Germinal center (tissue), 1 donor: ENCODE measurements at regions not wholly inside any gene's neighbourhood (a gene's known extent, or its start where the extent isn't known, plus 50 kb on each side); places are given as distances from the start of the nearest gene placed in this dataset.
"Not testable (repeated sequence)": the region's sequence is repeated elsewhere in the genome, so short reads cannot be mapped to it uniquely, and the experiment has no call there.

Experiments
- DNase-seq: peaks from one replicate; pipeline ENCODE4 v3.0.0; 2012; ENCODE audit warnings: mixed read lengths, low spot score

DNA sequence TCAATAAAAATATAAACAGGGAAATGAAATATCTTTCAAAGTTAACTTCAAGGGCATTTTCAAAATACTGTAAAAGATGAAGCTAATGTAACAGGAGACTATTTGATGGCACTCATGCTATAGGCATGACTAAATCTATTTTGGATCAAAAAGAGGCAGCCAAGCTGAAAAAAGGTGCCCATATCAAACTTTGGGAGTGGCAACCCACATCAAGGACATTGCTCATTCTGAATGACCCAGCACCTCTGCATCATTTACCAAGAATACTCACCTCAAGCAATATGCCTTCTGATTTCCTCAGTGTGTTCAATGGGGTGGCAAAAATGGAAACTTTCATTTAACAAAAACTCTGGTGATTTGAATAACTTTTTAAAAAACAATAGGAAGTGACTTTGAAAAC is 853.3 kb downstream of the TLE1 start:
- DNase-seq: no peak

- no peak for DNase-seq
These were observed 857.6 kb downstream of the TLE1 start for GRCh38 chr9:80831751-80832150.

GRCh38 chr9:80811656-80812055 is 877.7 kb downstream of the TLE1 start:
- no peak for DNase-seq

GRCh38 chr9:80811003-80811402 is 878.3 kb downstream of the TLE1 start:
- no peak for DNase-seq

DNA sequence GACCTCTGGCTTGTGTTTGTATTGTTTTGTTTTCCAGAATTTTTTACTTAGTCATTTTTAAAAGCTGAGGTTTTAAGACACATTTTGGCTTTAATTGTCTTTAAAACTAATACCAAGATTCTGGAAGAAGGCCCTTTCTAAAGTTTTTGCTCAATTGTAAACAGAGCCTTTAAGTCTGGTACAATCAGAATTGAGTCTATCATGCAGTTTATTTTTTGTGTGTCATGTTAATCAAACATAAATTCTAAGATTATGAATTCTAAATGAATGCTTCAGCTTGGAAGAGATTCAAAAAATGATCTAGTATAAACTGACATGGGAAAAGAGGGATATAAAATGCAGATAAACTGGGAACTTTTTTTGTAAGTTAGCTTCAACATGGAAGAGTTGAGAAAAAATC is 882.7 kb downstream of the TLE1 start:
- no peak for DNase-seq

- no peak for DNase-seq
These were observed 884.5 kb downstream of the TLE1 start for GRCh38 chr9:80804873-80805272.

DNA sequence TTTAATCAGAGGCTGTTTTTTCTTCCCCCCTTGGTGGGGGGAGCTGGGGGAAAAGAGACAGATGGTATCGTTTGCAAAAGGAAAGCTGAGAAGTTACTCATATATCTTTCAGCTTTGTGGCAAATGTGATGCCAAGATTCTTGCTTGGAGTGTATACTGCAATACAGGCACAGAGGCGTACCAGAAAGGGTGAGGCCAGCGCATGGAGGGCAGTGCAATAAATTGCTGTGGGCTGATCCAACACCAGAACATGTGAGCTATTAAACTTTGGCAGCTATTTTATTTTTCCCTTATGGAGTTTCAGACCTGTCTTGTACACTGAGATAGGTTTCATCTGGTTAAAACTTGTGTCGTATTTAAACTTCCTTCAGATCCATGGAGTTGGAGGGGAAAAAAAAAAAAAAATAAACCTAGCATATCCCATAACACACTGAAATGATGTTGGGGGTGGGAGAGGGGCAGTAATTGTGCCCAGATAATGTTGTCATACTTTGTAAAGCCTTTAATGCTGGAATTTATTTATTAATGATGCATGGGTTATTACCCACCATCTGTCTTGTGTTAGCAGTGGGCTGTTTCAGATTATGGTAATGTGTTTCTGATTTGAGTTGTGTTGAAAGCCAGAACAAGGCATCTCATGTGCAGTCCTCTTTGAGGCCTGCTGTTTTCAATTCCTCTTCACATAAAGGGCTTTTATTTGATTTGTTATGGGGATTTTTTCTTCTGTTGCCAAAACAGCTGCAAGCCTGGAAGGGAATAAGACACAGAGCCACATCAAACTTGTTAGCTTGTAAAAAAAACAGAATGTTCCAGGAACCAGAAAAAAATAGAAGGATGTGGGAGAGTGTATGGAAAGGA is 891.3 kb downstream of the TLE1 start:
- no peak for DNase-seq

DNA sequence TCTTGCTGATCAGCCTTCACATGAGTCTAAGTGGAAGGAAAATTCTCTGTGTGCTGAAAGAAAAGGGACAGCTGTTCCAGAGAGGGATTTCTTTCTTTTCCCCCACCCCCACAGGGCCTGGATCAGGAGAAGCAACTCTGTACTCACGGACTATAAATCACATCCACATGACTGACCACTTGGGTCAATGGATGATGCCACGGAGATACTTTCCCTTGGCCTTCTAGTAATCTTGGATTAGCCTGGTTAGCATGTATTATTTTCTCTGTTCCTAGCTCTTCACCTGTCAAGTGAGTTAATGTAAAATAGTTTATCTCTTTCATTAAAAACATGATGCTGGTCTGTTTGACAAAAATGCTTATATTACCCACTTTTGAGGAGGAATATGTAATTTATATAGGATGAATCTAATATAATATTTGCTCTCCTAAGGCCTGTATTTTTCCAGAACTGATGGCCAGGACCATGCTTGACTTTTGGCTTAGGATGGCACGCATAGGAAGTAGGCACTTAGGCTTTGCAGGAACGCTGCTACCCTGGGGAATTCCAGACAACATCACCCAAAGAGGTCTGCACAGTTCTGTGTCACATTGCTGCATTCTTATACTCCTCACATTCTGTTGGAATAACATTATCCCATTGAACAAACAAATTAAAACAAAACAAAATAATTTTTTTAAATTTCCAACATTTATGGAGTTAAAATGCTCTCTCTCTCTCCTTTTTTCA is 892.1 kb downstream of the TLE1 start:
- no peak for DNase-seq

GRCh38 chr9:80796632-80797031 is 892.7 kb downstream of the TLE1 start:
- no peak for DNase-seq

GRCh38 chr9:80794197-80794596 is 895.1 kb downstream of the TLE1 start:
- no peak for DNase-seq

DNA sequence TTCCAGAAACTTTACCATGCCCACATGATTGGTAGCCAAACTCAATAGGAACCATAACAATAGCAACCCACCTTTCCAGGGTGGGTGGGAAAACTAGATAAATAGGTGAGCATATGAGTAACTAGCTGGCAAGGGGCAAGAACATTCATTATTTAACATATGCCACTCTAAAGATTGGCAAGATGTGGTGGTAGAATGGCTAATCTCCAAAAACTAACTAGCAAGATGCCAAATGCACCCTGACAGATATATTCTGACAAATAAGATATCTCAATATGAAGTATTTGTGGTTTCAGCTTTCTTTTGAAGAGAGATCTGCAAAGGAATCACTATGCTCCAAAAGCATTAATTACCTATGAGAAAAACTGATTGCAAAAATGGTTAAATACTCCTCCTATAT is 895.6 kb downstream of the TLE1 start:
- DNase-seq: no peak

DNA sequence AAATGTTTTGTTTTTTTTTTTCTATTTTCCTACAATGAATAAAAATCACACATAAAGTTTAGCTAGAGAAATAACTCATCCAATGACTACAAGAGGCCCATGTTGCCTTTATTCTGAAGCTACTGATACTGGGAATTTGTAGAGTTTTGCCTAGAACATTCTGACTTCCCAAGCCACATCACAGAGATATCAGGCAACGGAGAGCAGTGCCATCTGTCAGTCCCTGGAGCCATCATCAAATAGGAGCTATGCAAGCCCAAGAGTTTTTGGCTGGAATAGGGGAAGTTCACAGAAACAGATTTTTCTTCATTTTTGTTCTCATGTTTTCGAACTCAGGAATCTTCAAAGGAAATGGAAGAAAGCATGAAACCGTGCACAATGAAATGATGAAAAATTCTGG is 896.6 kb downstream of the TLE1 start:
- DNase-seq: no peak

GRCh38 chr9:80791836-80792235 is 897.5 kb downstream of the TLE1 start:
- no peak for DNase-seq

GRCh38 chr9:80790764-80791163 is 898.6 kb downstream of the TLE1 start:
- DNase-seq: no peak

DNA sequence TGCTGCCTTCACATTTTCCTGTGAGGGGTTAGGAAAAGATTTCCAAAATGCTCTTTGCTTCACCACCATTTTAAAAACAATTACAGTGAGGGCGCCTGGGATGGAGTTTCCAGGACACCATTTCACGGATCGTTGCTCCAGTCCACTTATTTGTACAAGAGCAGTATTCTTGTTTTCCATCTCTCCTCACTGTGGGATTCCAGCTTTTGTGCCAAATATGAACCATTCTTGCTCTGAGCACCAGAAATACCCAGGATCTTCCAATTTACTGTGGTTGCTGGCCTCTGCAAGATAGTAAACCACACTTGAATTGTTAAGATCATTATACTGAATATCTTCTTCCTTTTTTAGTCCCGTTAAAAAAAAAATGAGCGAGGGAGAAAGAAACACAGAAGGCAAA is 899.5 kb downstream of the TLE1 start:
- no peak for DNase-seq

- DNase-seq: no peak
These were observed 901.7 kb downstream of the TLE1 start for GRCh38 chr9:80787636-80788035.

GRCh38 chr9:80784647-80785046 is 904.7 kb downstream of the TLE1 start:
- DNase-seq: no peak

DNA sequence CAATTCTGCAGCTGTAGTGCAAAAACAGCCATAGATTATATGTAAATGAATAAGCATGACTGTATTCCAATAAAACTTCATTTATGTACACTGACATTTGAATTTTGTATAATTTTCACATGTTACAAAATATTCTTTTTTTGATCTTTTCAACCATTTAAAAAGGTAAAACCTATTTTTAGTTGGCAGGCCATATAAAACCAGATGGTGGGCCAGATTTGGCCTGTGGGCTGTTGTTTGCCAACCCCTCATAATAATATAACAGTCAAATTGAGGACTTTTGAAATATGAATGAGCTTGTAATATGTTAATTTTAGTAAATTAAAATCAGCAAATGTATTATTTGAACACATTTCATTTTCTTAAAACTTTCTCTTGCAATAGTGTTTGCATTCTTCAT is 913.4 kb downstream of the TLE1 start:
- DNase-seq: no peak

GRCh38 chr9:80775530-80775929 is 913.8 kb downstream of the TLE1 start:
- no peak for DNase-seq

- DNase-seq: no peak
These were observed 917.6 kb downstream of the TLE1 start for GRCh38 chr9:80771555-80772347.

- DNase-seq: no peak
These were observed 925.8 kb downstream of the TLE1 start for GRCh38 chr9:80763536-80763935.

DNA sequence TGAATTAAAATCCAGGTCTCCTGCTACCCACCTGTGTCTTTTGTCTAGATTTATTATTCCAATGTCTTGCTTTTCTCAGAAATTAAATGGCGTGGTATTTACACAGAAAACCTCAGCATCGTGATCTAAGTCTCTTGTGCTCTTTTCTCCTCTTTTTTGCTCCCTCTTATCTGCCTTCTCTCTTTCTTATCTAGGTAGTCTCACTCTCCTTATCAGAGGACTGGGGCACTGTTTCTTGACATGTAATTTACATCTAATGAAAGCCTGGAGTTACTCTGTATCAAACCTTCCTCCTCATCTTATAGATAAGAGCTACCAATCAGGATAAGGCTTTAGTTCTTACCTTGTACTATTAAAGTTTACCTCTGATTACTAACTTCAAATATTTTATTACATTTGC is 933.8 kb downstream of the TLE1 start:
- DNase-seq: no peak

- not testable (repeated sequence) for DNase-seq
These were observed 942.3 kb downstream of the TLE1 start for GRCh38 chr9:80747056-80747455.
